BLaER1 (cell line): ENCODE measurements at regions not wholly inside any gene's neighbourhood (a gene's known extent, or its start where the extent isn't known, plus 50 kb on each side); places are given as distances from the start of the nearest gene placed in this dataset.

Experiments used
- H3K27ac ChIP-seq: shearing (Covaris generic); formaldehyde crosslinking; 2 replicates; pipeline ENCODE4 v1.8.1; 2022
- H3K27me3 ChIP-seq: shearing (Covaris generic); formaldehyde crosslinking; 2 replicates; pipeline ENCODE4 v1.8.1; 2022
- H3K36me3 ChIP-seq: shearing (Covaris generic); formaldehyde crosslinking; 2 replicates; pipeline ENCODE4 v1.8.1; 2022
- H3K4me1 ChIP-seq: shearing (Covaris generic); formaldehyde crosslinking; 2 replicates; pipeline ENCODE4 v1.8.1; 2022
- H3K4me2 ChIP-seq: shearing (Covaris generic); formaldehyde crosslinking; 2 replicates; pipeline ENCODE4 v1.8.1; 2022
- H3K4me3 ChIP-seq: shearing (Covaris generic); formaldehyde crosslinking; 2 replicates; pipeline ENCODE4 v1.8.1; 2022
- H3K9ac ChIP-seq: shearing (Covaris generic); formaldehyde crosslinking; 2 replicates; pipeline ENCODE4 v1.8.1; 2022
- H3K9me3 ChIP-seq: shearing (Covaris generic); formaldehyde crosslinking; 2 replicates; pipeline ENCODE4 v1.8.1; 2022
- H4K20me1 ChIP-seq: shearing (Covaris generic); formaldehyde crosslinking; 2 replicates; pipeline ENCODE4 v1.8.1; 2022
- Cebpa-rat ChIP-seq: shearing (Covaris generic); IDR thresholded peaks from 2 replicates; pipeline ENCODE4 v1.8.1; 2022

GRCh38 chr7:36090976-36091873, 61.8 kb upstream of the EEPD1 start:
- H3K36me3 ChIP-seq = no peaks in the 10 kb centered on the region
- no peaks in the 10 kb centered on the region for H3K27me3 ChIP-seq
- H3K4me1 ChIP-seq = no peaks in the 10 kb centered on the region
- H4K20me1 ChIP-seq = no peaks in the 10 kb centered on the region
- H3K4me2 ChIP-seq = no peak overlapping the region
- no peak overlapping the region for H3K4me3 ChIP-seq
- no peak overlapping the region for H3K9ac ChIP-seq
- H3K27ac ChIP-seq = no peak overlapping the region
- H3K9me3 ChIP-seq = peaks cover 26% of the 10 kb centered on the region
- no peak for TF ChIP-seq Cebpa-rat

DNA sequence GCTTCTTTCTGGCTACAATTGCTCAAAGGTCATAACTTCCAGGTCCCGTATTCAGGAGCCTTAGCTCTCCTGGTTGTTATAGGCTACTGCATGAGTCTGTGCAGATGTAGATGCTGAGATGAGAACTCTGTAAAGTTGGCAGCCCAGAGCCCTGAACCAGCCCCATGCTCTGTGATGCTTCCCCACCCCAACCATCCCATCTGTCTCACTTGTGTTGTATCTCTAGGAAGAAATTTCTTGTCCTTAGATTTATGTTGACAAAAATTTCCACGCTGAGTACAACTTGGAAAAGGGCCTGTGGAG, 61.2 kb upstream of the EEPD1 start:
- peaks cover 26% of the 10 kb centered on the region for H3K9me3 ChIP-seq
- no peaks in the 10 kb centered on the region for H4K20me1 ChIP-seq
- H3K4me1 ChIP-seq = no peaks in the 10 kb centered on the region
- no peak overlapping the region for H3K9ac ChIP-seq
- TF ChIP-seq Cebpa-rat = no peak
- H3K4me3 ChIP-seq = no peak overlapping the region
- no peaks in the 10 kb centered on the region for H3K27me3 ChIP-seq
- no peak overlapping the region for H3K27ac ChIP-seq
- H3K4me2 ChIP-seq = no peak overlapping the region
- H3K36me3 ChIP-seq = no peaks in the 10 kb centered on the region

DNA sequence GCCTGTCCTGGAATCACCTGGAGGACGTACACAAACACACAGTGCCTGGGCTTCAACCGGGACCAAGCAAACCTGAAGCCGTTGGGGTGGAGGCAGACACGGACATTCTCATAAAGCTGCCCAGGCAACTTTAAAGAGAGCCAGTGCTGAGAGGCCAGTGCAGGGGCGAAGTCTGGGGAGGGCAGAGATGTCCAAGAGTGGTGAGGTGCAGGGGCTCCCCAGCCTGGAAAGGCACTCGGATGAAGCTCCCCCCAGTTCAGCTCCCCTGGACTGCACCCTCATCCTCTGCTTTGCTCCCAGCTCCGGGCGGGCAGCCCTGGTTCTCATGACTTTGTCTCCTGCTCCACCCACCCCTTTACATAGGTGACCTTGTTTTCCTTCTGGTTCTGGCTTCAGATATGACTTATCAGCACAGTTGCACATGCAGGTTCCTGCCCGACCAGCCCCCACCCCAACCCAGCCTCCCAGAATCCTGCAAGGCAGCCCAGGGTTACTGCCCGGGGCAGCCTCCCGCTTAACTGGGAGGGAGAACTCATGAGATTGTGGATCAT, 60.8 kb upstream of the EEPD1 start:
- Histone ChIP-seq H3K9ac (no peak overlapping the region), H3K27me3 (no peaks in the 10 kb centered on the region), H3K4me1 (no peaks in the 10 kb centered on the region), H3K36me3 (no peaks in the 10 kb centered on the region), H4K20me1 (no peaks in the 10 kb centered on the region), H3K4me3 (no peak overlapping the region), H3K27ac (no peak overlapping the region), H3K9me3 (peaks cover 26% of the 10 kb centered on the region), H3K4me2 (no peak overlapping the region)
- no peak for TF ChIP-seq Cebpa-rat

GRCh38 chr7:36096460-36097095, 56.5 kb upstream of the EEPD1 start:
- Histone ChIP-seq H3K4me3 (no peak overlapping the region), H3K9me3 (peaks cover 10% of the 10 kb centered on the region), H3K36me3 (no peaks in the 10 kb centered on the region), H3K4me2 (no peak overlapping the region), H4K20me1 (no peaks in the 10 kb centered on the region), H3K9ac (no peak overlapping the region), H3K4me1 (no peaks in the 10 kb centered on the region), H3K27ac (no peak overlapping the region), H3K27me3 (no peaks in the 10 kb centered on the region)
- TF ChIP-seq Cebpa-rat = no peak

- no peaks in the 10 kb centered on the region for H3K36me3 ChIP-seq
Measured at GRCh38 chr7:36098096-36098495, 55.0 kb upstream of the EEPD1 start.

DNA sequence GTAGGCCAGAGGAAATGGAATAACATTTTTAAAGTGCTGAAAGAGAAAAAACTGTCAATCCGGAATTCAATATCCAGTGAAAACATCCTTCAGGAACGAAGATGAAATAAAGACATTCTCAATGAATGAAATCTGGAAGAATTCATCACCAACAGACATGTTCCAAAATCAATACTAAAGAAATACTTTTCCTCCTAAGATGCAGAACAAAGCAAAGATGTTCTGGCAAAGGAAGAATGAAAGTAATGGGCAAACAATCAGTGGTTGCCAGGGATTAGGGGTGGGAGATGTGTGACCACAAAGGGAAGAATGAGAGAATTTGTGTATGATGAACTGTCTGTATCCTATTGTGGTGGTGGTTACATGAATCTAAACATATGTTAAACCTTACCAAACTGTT, 52.8 kb upstream of the EEPD1 start:
- Histone ChIP-seq H3K9ac (no peak overlapping the region), H4K20me1 (no peaks in the 10 kb centered on the region), H3K4me2 (no peak overlapping the region), H3K4me3 (no peak overlapping the region), H3K27ac (no peak overlapping the region), H3K9me3 (peaks cover 10% of the 10 kb centered on the region), H3K4me1 (no peaks in the 10 kb centered on the region), H3K36me3 (no peaks in the 10 kb centered on the region), H3K27me3 (no peaks in the 10 kb centered on the region)
- no peak for TF ChIP-seq Cebpa-rat

More at GRCh38 chr7:36098096-36098495, 55.0 kb upstream of the EEPD1 start:
- H3K4me2 ChIP-seq = no peak overlapping the region
- H3K9me3 ChIP-seq = peaks cover 10% of the 10 kb centered on the region
- H3K27me3 ChIP-seq = no peaks in the 10 kb centered on the region
- no peaks in the 10 kb centered on the region for H4K20me1 ChIP-seq
- no peak overlapping the region for H3K9ac ChIP-seq
- H3K4me3 ChIP-seq = no peak overlapping the region
- no peaks in the 10 kb centered on the region for H3K4me1 ChIP-seq
- no peak overlapping the region for H3K27ac ChIP-seq
- TF ChIP-seq Cebpa-rat = no peak

- Histone ChIP-seq H3K9ac (no peak overlapping the region), H3K27ac (no peak overlapping the region), H3K4me2 (no peak overlapping the region), H3K27me3 (no peaks in the 10 kb centered on the region), H3K36me3 (no peaks in the 10 kb centered on the region), H3K9me3 (peaks cover 10% of the 10 kb centered on the region), H3K4me3 (no peak overlapping the region), H4K20me1 (no peaks in the 10 kb centered on the region), H3K4me1 (no peaks in the 10 kb centered on the region)
- no peak for TF ChIP-seq Cebpa-rat
Measured at GRCh38 chr7:36100634-36101033, 52.4 kb upstream of the EEPD1 start.
